ENCODE measurements at regions not wholly inside any gene's neighbourhood (a gene's known extent, or its start where the extent isn't known, plus 50 kb on each side); places are given as distances from the start of the nearest gene placed in this dataset.

DNA sequence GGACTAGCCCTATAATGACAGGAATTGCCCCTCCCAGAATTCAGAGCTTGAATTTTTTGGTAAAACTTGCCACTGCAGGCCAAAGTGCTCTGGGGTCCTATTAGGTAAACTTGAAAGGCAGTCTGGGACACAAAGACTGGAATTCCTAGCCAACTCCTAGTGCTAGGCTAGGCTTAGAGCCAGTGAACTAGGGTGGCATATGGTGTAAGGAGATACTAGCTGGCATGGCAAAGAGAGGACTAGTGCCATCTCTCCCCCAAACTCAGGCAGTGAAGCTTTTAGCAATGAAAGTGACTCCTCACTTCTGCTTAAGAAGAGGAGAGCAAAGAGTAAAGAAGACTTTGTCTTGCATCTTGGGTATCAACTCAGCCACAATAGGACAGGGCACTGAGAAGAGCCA is 410.5 kb upstream of the CNTNAP5 start:
- no peak for TF ChIP-seq POLR2AphosphoS5 (IDR thresholded peaks at IDR 0.05; ENCODE audit: low read depth)
- TF ChIP-seq, protein P1, sequence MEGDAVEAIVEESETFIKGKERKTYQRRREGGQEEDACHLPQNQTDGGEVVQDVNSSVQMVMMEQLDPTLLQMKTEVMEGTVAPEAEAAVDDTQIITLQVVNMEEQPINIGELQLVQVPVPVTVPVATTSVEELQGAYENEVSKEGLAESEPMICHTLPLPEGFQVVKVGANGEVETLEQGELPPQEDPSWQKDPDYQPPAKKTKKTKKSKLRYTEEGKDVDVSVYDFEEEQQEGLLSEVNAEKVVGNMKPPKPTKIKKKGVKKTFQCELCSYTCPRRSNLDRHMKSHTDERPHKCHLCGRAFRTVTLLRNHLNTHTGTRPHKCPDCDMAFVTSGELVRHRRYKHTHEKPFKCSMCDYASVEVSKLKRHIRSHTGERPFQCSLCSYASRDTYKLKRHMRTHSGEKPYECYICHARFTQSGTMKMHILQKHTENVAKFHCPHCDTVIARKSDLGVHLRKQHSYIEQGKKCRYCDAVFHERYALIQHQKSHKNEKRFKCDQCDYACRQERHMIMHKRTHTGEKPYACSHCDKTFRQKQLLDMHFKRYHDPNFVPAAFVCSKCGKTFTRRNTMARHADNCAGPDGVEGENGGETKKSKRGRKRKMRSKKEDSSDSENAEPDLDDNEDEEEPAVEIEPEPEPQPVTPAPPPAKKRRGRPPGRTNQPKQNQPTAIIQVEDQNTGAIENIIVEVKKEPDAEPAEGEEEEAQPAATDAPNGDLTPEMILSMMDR (conservative IDR thresholded peaks at IDR 0.05; ENCODE audit: low read depth in 2 of 2), result no peak
- no peak for TF ChIP-seq EZH2 (IDR thresholded peaks at IDR 0.05; ENCODE audit: low read depth, unreplicated experiment)
- TF ChIP-seq JUNB (IDR thresholded peaks at IDR 0.05; ENCODE audit: unreplicated experiment), result no peak

Data from GM23338 (cell line).